CD4-positive, alpha-beta T cell treated with Interleukin-17A for 4 hours (primary cell): ENCODE measurements at regions not wholly inside any gene's neighbourhood (a gene's known extent, or its start where the extent isn't known, plus 50 kb on each side); places are given as distances from the start of the nearest gene placed in this dataset.

ENCODE experiments used
- DNase-seq: peaks from one replicate; pipeline ENCODE4 v3.0.0-alpha.2; 2020; ENCODE audit warnings: mixed read lengths

DNA sequence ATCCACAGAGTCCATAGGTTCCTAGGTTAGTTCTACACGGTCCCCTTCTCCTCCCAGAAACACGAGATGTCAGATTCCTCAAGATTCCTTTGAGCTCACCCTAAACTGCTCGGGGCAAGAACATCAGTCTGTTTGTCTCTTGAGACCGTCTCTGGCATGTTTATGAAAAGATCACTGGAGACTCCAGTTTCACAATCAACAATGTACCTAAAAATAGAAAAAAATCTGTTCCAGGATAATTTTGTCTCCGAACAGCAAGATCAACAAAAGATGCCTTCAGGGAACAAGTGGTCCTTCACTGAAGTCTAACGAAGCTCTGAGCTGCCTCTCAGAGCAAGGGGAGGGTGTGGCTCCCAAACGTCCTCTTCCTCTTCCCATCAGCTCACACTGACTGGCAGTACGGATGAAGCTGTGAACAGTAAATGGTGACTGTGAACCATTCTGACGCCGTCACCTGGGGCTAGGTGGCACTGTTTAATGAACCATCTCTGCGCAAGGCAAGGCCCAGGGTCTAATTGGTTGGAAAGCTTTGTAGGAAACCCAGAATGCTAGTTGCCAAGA, 156.2 kb upstream of the LYZL1 start:
- no peak for DNase-seq

DNA sequence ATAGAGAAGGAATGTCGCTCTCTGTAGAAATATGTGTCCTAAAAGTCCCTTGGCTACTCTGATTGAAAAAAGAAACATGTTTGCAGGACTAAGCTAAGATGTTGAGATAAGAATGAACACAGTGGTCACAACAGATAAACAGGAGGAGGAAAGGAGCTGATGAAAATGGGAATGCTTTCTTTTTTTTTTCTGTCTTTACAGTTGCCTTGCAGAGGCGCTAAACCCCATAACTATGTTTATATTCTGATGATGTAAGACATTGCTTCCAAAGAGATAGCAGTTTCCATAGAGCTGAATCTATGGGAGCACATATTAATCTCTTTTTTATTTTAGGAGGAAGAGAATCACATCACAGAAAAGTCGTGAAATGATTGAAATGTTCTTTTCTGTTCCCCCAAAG, 153.5 kb upstream of the LYZL1 start:
- DNase-seq, result no peak

DNA sequence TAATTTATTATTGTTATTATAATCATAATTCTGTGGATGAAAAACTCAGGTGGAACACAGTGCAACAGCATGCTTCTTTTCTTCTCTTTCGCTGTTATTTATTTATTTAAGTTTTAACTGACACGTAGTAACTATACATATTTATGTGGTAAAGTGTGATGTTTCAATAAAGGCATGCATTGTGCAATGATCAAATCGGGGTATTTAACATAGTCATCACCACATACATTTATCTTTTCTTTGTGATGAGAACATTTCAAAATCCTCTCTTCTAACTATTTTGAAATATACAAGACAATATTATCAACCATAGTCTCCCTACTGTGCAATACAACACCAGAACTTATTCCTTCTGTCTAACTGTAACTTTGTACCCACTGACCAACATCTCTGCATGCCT, 152.5 kb upstream of the LYZL1 start:
- no peak for DNase-seq

GRCh38 chr10:29140151-29140550, 148.7 kb upstream of the LYZL1 start:
- DNase-seq, result no peak

DNA sequence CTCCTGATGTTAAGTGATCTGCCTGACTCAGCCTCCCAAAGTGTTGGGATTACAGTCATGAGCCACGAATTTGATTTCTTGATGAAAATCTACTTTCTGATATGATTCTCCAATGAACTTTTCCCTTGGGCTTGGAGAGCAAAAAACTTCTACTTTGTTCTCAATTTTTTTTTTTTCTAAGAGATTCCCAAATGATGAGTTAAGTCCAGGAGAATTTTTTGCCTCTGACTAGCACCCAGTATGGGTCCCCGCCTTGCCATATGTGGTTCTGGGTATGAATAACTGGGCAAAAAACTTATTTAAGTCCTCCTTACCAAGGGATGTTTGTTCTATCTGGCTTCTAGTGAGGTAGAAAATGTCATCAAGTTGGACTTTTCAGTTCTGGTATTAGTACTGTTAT, 147.9 kb upstream of the LYZL1 start:
- DNase-seq, result no peak

DNA sequence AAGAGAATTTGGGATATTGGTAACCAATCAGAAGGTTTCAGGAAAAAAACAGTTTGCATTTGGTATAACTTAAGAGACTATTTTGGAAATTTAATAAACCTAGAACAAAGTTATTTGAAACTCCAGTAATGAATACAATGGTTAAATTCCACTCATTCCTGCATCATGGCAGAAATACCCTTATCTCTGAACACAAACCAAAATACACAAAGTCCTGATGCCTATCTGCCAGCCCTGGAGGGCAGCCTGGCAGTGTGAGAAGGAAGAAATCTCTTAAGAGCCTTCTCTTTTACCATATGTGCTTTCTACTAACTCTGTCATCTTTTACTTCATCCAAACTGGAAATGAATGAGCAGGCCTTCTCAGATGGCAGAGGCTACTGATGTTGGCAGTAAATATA, 147.1 kb upstream of the LYZL1 start:
- no peak for DNase-seq

GRCh38 chr10:29142516-29143314, 146.2 kb upstream of the LYZL1 start:
- DNase-seq, result no peak

DNA sequence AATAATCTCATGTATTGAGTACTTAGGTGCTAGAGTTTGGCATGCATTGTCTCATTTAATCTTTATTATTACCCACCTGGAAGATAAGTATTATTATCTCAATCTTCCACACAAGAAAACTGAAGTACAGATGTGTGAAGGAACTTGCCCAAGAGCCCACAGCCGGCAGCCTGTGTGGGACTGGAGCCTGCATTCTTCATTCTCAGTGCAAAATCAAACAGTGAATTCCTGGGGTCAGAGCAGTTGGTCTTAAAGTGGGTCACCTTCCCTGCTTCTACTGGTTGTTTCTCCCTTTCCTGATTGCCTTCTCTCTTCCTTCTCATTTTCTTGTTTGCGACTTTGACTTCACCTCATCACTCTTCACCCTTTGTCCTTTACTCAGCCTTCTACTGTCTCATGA, 144.7 kb upstream of the LYZL1 start:
- no peak for DNase-seq

GRCh38 chr10:29146311-29147100, 142.4 kb upstream of the LYZL1 start:
- DNase-seq, result no peak

GRCh38 chr10:29150010-29150409, 138.9 kb upstream of the LYZL1 start:
- DNase-seq, result no peak

GRCh38 chr10:29151005-29151404, 137.9 kb upstream of the LYZL1 start:
- DNase-seq, result no peak

DNA sequence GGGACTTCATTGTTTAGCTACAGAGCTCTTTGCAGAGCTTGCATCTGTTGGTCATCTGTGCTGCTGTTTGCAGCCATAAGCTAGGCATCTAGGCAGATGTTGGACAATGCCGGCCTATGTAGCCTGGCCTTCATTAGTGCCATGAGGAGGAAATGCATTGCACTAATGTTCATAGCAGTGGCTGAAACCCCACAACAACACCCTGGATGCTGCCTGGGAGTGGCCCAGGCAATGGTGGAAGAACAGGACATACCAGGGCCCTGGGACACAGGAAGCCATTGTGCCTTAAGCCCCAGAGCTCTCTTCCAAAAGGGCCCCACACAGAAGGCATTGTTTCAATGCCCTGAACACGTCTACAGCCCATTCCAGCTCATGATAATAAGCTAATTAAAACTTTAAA, 131.5 kb upstream of the LYZL1 start:
- no peak for DNase-seq

DNA sequence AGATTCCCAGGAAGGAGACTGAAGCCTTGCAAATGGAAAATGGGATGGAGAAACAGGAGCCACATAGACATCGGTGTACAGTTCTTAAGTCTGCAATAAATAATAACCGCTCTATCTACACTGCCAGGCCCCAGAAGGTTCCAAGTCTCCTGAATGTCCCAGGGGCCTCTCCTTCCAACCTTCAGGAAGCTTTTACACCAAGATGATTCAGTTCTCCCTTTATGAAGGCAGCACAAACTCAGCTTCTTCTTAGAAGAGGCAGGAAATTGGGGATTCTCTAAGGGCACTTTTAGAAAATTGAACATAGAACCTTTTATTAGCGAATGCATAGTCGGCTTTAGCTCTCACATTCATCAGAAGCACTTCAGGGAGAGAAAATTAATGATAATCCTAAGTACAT, 130.8 kb upstream of the LYZL1 start:
- DNase-seq, result no peak

- no peak for DNase-seq
Measured at GRCh38 chr10:29160150-29160617, 128.7 kb upstream of the LYZL1 start.

DNA sequence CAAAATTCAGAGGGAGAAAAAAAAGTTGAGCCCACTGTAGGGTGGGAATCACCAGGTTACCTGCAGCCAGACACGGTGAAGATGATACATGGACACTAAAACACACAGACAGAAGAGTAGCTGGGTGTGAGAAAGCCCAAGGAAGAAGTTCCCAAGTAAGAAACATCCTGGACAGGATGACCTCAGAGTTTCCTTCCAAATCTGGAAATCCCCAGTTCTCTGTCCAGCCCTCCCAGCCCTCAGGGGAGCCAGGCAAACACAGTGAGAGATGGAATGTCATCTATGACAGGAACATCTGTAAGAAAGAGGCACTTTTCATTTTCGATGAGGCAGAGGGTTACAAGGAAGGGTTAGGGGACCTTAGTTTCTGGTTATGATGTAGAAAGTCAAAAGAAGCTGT, 125.1 kb upstream of the LYZL1 start:
- no peak for DNase-seq

DNA sequence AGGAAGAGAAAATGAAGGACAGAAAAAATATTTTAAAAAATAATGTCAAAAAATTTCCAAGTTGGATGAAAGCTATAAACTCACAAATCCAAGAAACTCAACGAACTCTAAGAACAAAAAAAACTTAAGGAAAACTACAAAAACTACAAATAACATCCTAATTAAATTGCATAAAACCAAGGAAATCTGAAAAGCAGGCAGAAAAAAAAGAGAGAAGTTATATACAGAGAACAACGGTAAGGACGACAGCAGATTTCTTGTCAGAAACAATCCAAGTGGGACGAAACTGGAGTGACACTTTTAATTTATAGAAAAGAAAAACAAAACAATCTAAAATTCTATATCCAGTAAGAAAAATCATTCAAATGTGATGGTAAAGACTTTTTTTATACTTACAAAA, 122.2 kb upstream of the LYZL1 start:
- no peak for DNase-seq

- no peak for DNase-seq
Measured at GRCh38 chr10:29169021-29169420, 119.8 kb upstream of the LYZL1 start.

DNA sequence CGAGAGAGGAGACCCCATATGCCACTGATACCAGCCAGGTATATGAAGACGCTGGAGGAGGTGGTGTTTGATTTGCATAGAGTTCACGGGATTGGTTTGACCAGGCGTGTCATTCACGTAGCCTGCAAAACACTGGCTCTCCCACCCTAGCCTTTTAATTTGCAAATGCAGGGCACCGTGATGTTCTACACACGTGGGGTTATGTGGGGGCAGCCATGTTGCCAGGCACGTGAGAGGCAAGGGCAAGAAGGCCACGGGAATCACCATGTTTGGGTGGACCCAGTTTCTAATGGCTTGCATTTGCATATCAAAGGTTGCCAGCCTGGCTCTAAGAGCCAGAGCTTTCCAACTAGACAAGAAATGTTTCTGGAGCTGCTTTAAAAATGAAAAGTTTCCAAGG, 117.2 kb upstream of the LYZL1 start:
- no peak for DNase-seq

DNA sequence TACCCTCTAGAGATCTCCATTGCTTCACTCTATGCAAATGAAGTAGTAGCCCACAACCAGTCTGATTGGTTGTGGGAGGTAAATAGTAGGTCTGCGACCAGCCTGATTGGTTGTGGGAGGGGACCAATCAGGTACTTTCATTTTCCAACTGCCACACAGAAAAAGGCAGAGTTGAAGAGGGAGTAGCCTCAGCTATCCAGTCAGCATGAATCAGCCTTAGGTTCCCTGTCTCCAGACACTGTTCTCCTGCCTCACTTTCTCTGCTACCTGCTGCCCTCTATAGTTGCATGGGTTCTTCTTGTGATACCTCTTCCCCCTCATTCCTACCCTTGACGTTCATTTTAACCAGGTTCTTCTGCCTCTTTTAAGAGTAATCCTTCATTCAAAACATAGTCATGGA, 114.5 kb upstream of the LYZL1 start:
- DNase-seq, result no peak

- DNase-seq, result no peak
Measured at GRCh38 chr10:29176845-29177832, 111.7 kb upstream of the LYZL1 start.

DNA sequence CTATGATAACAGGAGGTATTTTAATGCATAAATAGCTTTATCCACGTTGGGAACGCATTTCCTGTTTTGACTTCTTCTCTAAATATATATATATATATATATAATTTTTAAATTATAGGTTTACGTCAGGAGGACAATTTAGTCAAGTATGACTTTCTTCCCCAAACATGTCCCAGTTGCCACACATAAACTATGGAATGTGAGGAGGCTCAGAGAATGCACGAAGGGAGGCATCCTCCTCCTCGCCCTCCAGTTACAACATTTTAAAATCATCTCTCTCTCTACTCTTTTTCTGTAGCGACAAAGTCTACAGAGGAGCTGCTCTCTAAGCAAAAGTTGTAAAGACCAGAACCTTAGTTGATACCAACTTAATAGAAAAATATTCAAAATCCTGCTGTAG, 106.9 kb upstream of the LYZL1 start:
- DNase-seq, result no peak

DNA sequence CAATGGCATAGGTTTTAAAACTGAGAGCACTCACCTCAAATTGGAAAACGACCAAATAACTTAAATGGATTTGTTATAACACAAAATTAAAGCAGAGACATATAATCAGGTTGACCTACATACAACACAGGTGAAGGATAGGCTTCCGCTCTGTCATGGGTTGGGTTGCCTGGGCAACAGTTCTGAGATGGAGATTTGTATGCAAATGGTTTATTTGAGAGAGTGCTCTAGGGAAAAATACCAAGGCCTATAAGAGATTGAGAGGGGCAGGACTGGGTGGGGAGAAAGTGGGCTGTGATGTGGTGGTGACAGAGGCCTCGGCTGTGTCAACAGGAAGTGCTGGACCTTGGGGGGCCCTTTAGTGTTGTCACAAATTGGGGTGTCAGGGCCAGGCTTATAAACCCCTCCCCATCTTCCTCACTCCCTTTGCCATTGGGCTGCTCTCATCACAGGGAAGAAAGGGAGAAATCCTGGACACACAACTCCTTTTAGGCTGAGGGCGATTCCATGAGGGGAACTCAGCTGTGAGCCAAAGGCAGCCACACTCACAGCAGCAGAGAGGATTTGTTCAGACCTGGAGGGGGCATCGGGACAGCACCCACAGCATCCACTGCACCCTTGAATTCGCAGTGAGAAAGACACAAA, 105.4 kb upstream of the LYZL1 start:
- DNase-seq, result no peak
